Spleen (tissue), 11 donors: ENCODE measurements at regions not wholly inside any gene's neighbourhood (a gene's known extent, or its start where the extent isn't known, plus 50 kb on each side); places are given as distances from the start of the nearest gene placed in this dataset.

Experiments
- DNase-seq: peaks from one replicate; pipeline ENCODE4 v3.0.0-alpha.2; 2020
- H3K27ac ChIP-seq, 8 donors: fragments of 200-600 bp; sonication (generic) in 7 of 8; 1 replicate in 4 of 8; 2 replicates in 4 of 8; pipeline versions ENCODE4 v1.5.0 to v1.8.0; 2016 to 2021; ENCODE audit warnings: inconsistent platforms in 4 of 8, mild to moderate bottlenecking in 4 of 8, moderate library complexity in 1 of 8
- H3K27me3 ChIP-seq, 7 donors: fragments of 200-600 bp; sonication (generic) in 6 of 7; replicated peaks in 1 of 7; 1 replicate in 4 of 7; 2 replicates in 3 of 7; pipeline versions ENCODE4 v1.5.0 to v1.8.0; 2016 to 2021; ENCODE audit warnings: inconsistent platforms in 3 of 7, mild to moderate bottlenecking in 1 of 7
- H3K36me3 ChIP-seq, 6 donors: fragments of 200-600 bp; sonication (generic) in 5 of 6; 1 replicate in 4 of 6; 2 replicates in 2 of 6; pipeline versions ENCODE4 v1.5.0 to v1.8.0; 2016 to 2021; ENCODE audit warnings: inconsistent platforms in 2 of 6
- H3K4me1 ChIP-seq, 6 donors: fragments of 200-600 bp; sonication (generic) in 5 of 6; 1 replicate in 3 of 6; 2 replicates in 3 of 6; pipeline versions ENCODE4 v1.5.0 to v1.8.0; 2016 to 2021; ENCODE audit warnings: inconsistent platforms in 3 of 6
- H3K4me3 ChIP-seq, 8 donors: fragments of 200-600 bp; sonication (generic) in 7 of 8; 1 replicate in 4 of 8; 2 replicates in 4 of 8; pipeline versions ENCODE4 v1.5.0 to v1.8.0; 2016 to 2021; ENCODE audit warnings: inconsistent platforms in 4 of 8, mild to moderate bottlenecking in 4 of 8, moderate library complexity in 2 of 8
- H3K9me3 ChIP-seq, 8 donors: fragments of 200-600 bp; sonication (generic) in 7 of 8; 1 replicate in 4 of 8; 2 replicates in 4 of 8; pipeline versions ENCODE4 v1.5.0 to v1.8.0; 2016 to 2021; ENCODE audit warnings: inconsistent platforms in 4 of 8
- POLR2A ChIP-seq, 3 donors: fragments of 450-650 bp; IDR thresholded peaks; one replicate each; pipeline ENCODE4 v1.5.1; 2017; ENCODE audit warnings: antibody characterized with exemption in 3 of 3, mild to moderate bottlenecking in 1 of 3
- POLR2AphosphoS5 ChIP-seq, 3 donors: sonication (generic); formaldehyde crosslinking; IDR thresholded peaks; one replicate each; pipeline ENCODE4 v1.5.1; 2017; ENCODE audit warnings: antibody characterized with exemption in 3 of 3
- WGBS, 5 donors: extraction: QIAGEN DNeasy Blood & Tissue Kit in 3 of 5; methylation state at CpG; one replicate each; pipeline versions ENCODE4 v1.1.5 to v1.1.7; 2013 to 2018; 5-methylcytosine and 5-hydroxymethylcytosine counted together
- intact Hi-C: fragments of 100-400 bp; cut with DNase I; formaldehyde crosslinking; loops from one replicate; pipeline ENCODE4 v1.15.0; 2023; ENCODE audit warnings: low total_unique reads
- TF ChIP-seq, protein P1 (sequence below), 11 experiments: fragments of 200-600 bp in 7 of 11; fragments of 450-650 bp in 4 of 11; sonication (generic) in 4 of 11; IDR thresholded peaks in 8 of 11; conservative IDR thresholded peaks in 3 of 11; 1 replicate in 7 of 11; 2 replicates in 4 of 11; pipeline versions ENCODE4 v1.4.0 to v1.8.0; 2016 to 2021; ENCODE audit warnings: antibody characterized with exemption in 11 of 11, inconsistent platforms in 4 of 11, mild to moderate bottlenecking in 1 of 11
- donor health status: healthy with polysubstance abuse.
- donor health status: DM: no; HTN: no; CAD: no; lungs with moderate emphysema.
- donor health status: DM: no; HTN: no; CAD: no.
- donor health status: Bipolar disorder and iron deficiency.
- donor health status: healthy.
- donor health status: DM: no; HTN: no; CAD: no.
- donor health status: DM: yes; HTN: yes; CAD: no.

DNA sequence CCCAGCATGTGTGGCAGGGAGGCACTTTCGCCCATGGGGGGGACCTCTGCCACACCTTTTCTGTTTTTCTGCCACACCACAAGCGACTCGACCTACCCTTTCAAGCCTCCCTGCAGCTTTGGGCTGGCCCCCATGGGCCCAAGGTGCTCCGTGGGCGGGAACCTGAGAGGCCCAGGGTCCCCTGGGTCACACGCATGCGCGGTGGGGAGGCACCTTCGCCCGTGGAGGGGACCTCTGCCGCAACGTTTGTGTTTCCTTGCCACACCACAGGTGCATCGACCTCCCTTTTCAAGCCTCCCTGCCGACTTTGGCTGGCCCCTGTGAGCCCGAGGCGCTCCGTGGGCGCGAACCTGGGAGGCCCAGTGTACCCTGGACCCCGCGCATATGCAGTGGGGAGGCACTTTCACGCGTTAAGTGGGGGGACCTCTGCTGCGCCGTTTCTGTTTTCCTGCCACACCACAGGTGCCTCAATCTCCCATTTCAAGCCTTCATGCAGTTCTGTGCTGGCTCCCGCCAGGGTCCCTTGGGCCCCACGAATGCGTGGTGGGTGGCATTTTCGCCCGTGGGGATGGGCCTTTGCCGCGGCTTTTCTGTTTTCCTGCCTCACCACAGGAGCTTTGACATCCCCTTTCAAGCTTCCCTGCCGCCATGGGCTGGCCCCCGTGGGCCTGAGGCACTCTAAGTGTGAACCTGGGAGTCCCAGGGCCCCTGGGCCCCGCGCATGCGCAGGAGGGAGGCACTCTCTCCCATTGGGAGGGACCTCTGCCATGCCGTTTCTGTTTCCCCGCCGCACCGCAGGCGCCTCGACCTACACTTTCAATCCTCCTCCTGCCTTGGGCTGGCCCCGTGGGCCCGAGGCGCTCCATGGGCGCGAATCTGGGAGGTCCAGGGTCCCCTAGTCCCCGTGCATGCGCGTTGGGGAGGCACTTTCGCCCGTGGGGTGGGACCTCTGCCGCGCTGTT is 332.2 kb downstream of the ALG10 start:
- no peaks in the 10 kb centered on the region for H3K4me1 ChIP-seq
- H3K36me3 ChIP-seq, result no peaks in the 10 kb centered on the region
- TF ChIP-seq POLR2AphosphoS5 (IDR thresholded peaks at IDR 0.05) (no peak), POLR2A (IDR thresholded peaks at IDR 0.05) (no peak)
- TF ChIP-seq, protein P1, sequence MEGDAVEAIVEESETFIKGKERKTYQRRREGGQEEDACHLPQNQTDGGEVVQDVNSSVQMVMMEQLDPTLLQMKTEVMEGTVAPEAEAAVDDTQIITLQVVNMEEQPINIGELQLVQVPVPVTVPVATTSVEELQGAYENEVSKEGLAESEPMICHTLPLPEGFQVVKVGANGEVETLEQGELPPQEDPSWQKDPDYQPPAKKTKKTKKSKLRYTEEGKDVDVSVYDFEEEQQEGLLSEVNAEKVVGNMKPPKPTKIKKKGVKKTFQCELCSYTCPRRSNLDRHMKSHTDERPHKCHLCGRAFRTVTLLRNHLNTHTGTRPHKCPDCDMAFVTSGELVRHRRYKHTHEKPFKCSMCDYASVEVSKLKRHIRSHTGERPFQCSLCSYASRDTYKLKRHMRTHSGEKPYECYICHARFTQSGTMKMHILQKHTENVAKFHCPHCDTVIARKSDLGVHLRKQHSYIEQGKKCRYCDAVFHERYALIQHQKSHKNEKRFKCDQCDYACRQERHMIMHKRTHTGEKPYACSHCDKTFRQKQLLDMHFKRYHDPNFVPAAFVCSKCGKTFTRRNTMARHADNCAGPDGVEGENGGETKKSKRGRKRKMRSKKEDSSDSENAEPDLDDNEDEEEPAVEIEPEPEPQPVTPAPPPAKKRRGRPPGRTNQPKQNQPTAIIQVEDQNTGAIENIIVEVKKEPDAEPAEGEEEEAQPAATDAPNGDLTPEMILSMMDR (IDR thresholded peaks at IDR 0.05 in 8 of 11, conservative IDR thresholded peaks at IDR 0.05 in 3 of 11), result no peak
- peaks cover 0 to 43% (median 0%) of the 10 kb centered on the region in 7 donors for H3K27me3 ChIP-seq
- H3K27ac ChIP-seq, result no peak overlapping the region
- DNase-seq, result no peak
- peaks cover 0 to 100% (median 99%) of the 10 kb centered on the region in 8 donors for H3K9me3 ChIP-seq
- WGBS, 5 donors, result 60 to 70% (median 65%) methylated on average over 42 to 55 of the region's 55 CpGs
- intact Hi-C loops, result no loop called here
- H3K4me3 ChIP-seq, result no peak overlapping the region

DNA sequence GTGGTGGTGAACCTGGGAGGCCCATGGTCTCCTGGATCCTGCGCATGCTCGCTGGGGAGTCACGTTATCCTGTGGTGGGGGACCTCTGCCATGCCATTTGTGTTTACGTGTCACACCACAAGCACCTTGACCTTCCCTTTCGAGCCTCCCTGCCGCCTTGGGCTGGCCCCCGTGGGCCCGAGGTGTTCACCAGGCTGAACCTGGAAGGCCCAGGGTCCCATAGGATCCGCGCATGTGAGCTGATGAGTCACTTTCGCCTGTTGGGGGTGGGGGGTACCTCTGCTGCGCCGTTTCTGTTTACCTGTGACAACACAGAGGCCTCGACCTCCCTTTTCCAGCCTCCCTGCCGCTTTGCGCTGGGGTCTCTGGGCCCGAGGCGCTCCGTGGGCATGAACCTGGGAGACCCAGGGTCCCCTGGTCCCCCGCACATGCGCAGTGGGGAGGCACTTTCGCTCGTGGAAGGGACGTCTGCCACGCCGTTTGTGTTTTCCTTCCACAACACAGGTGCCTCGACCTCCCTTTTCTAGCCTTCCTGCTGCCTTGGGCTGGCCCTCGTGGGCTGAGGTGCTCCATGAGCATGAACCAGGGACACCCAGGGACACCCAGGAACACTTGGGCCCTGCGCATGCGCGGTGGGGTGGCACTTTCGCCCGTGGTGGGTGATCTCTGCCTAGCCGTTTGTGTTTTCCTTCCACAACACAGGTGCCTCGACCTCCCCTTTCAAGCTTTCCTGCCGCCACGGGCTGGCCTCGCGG is 334.1 kb downstream of the ALG10 start:
- no peak for DNase-seq
- H3K4me3 ChIP-seq, result no peak overlapping the region
- TF ChIP-seq POLR2AphosphoS5 (IDR thresholded peaks at IDR 0.05), result no peak
- no peak overlapping the region for H3K27ac ChIP-seq
- whole genome bisulfite sequencing, 5 donors, result 68 to 79% (median 78%) methylated on average over 32 to 39 of the region's 39 CpGs
- intact Hi-C loops, result no loop called here
- peaks cover 0 to 43% (median 0%) of the 10 kb centered on the region in 7 donors for H3K27me3 ChIP-seq
- no peaks in the 10 kb centered on the region for H3K36me3 ChIP-seq
- H3K4me1 ChIP-seq, result no peaks in the 10 kb centered on the region
- H3K9me3 ChIP-seq, result peaks cover 0 to 100% (median 99%) of the 10 kb centered on the region in 8 donors

DNA sequence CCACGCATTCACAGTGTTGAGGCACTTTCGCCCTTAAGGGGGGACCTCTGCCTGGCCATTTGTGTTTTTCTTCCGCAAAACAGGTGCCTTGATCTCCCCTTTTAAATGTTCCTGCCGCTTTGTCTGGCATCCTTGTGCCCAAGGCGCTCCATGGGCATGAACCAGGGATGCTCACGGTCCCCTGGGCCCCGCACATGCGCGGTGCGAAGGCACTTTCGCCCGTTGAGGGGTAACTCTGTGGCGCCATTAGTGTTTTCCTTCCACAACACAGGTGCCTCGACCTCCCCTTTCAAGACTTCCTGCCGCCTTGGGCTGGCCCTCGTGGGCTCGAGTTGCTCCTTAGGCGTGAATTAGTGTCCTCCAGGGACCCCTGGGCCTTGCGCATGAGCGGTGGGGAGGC is 335.5 kb downstream of the ALG10 start:
- H3K4me1 ChIP-seq, result no peaks in the 10 kb centered on the region
- intact Hi-C loops, result no loop called here
- TF ChIP-seq, protein P1 (IDR thresholded peaks at IDR 0.05 in 8 of 11, conservative IDR thresholded peaks at IDR 0.05 in 3 of 11), result no peak
- TF ChIP-seq POLR2A (IDR thresholded peaks at IDR 0.05) (no peak), POLR2AphosphoS5 (IDR thresholded peaks at IDR 0.05) (no peak)
- no peak overlapping the region for H3K4me3 ChIP-seq
- H3K9me3 ChIP-seq, result peaks cover 0 to 100% (median 100%) of the 10 kb centered on the region in 8 donors
- no peak overlapping the region for H3K27ac ChIP-seq
- no peak for DNase-seq
- peaks cover 0 to 43% (median 0%) of the 10 kb centered on the region in 7 donors for H3K27me3 ChIP-seq
- no peaks in the 10 kb centered on the region for H3K36me3 ChIP-seq
- 43 to 59% (median 54%) methylated on average over 20 of the region's 20 CpGs for WGBS, 5 donors

DNA sequence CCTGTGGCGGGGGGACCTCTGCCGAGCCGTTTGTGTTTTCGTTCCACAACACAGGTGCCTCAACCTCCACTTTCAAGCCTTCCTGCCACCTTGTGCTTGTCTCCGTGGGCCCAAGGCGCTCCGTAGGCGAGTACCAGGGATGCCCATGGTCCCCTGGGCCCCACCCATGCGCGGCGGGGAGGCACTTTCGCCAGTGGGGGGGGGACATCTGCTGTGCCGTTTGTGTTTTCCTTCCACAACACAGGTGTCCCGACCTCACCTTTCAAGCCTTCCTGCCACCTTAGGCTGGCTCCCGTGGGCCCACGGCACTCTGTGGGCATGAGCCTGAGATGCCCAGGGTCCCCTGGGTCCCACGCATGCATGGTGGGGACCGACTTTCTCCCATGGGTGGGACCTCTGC is 335.9 kb downstream of the ALG10 start:
- DNase-seq, result no peak
- no peak overlapping the region for H3K27ac ChIP-seq
- H3K36me3 ChIP-seq, result no peaks in the 10 kb centered on the region
- 55 to 70% (median 66%) methylated on average over 18 of the region's 18 CpGs for WGBS, 5 donors
- H3K9me3 ChIP-seq, result peaks cover 0 to 100% (median 100%) of the 10 kb centered on the region in 8 donors
- H3K4me1 ChIP-seq, result no peaks in the 10 kb centered on the region
- intact Hi-C loops, result no loop called here
- no peak overlapping the region for H3K4me3 ChIP-seq
- TF ChIP-seq POLR2AphosphoS5 (IDR thresholded peaks at IDR 0.05) (no peak), POLR2A (IDR thresholded peaks at IDR 0.05) (no peak)
- TF ChIP-seq, protein P1 (IDR thresholded peaks at IDR 0.05 in 8 of 11, conservative IDR thresholded peaks at IDR 0.05 in 3 of 11), result no peak
- H3K27me3 ChIP-seq, result peaks cover 0 to 41% (median 0%) of the 10 kb centered on the region in 7 donors
